ENCODE measurements at regions not wholly inside any gene's neighbourhood (a gene's known extent, or its start where the extent isn't known, plus 50 kb on each side); places are given as distances from the start of the nearest gene placed in this dataset.
"Not testable (repeated sequence)": the region's sequence is repeated elsewhere in the genome, so short reads cannot be mapped to it uniquely, and the experiment has no call there.

- no peak overlapping the region for H3K4me3 ChIP-seq (ENCODE audit: low read depth, low read length, poor library complexity, severe bottlenecking)
- H3K27me3 ChIP-seq (replicated peaks; ENCODE audit: insufficient read depth, low read depth, low read length, poor library complexity): no peaks in the 10 kb centered on the region
- BruUV-seq (replicated peaks): no TSS peak
- POLR2A ChIA-PET (ENCODE audit: low non-redundant PET): no interaction called here
- H3K36me3 ChIP-seq (ENCODE audit: insufficient read depth, low read length, poor library complexity, severe bottlenecking): no peaks in the 10 kb centered on the region
- DNase-seq (ENCODE audit: low spot score): no peak
- TF ChIP-seq CTCF (conservative IDR thresholded peaks at IDR 0.05; ENCODE audit: low read depth, low read length) (no peak), EZH2 (IDR thresholded peaks at IDR 0.05; ENCODE audit: borderline replicate concordance, low read depth, low read length, poor library complexity, severe bottlenecking) (no peak)
- no peak overlapping the region for H3K27ac ChIP-seq (ENCODE audit: low read depth, low read length, poor library complexity, severe bottlenecking)
- intact Hi-C loops (cut with micrococcal nuclease; ENCODE audit: unreplicated experiment): no loop called here
- CTCF ChIA-PET: no interaction called here
- no peaks in the 10 kb centered on the region for H3K9me3 ChIP-seq (ENCODE audit: low read depth, low read length, poor library complexity, severe bottlenecking)
- no peaks in the 10 kb centered on the region for H3K4me1 ChIP-seq (ENCODE audit: insufficient read depth, low read length, poor library complexity, severe bottlenecking)
Observed at GRCh38 chr18:29840089-29840488, 1202.5 kb downstream of the DSC3 start.

- H3K4me1 ChIP-seq (ENCODE audit: insufficient read depth, low read length, poor library complexity, severe bottlenecking); H3K4me3 ChIP-seq (ENCODE audit: low read depth, low read length, poor library complexity, severe bottlenecking); intact Hi-C loops (cut with micrococcal nuclease; ENCODE audit: unreplicated experiment); H3K27ac ChIP-seq (ENCODE audit: low read depth, low read length, poor library complexity, severe bottlenecking); POLR2A ChIA-PET (ENCODE audit: low non-redundant PET); H3K27me3 ChIP-seq (replicated peaks; ENCODE audit: insufficient read depth, low read depth, low read length, poor library complexity); CTCF ChIA-PET; H3K36me3 ChIP-seq (ENCODE audit: insufficient read depth, low read length, poor library complexity, severe bottlenecking); BruUV-seq (replicated peaks); DNase-seq (ENCODE audit: low spot score); H3K9me3 ChIP-seq (ENCODE audit: low read depth, low read length, poor library complexity, severe bottlenecking): not testable (repeated sequence)
Observed at GRCh38 chr18:29838961-29839360, 1203.6 kb downstream of the DSC3 start.

- Histone ChIP-seq H3K27ac (ENCODE audit: low read depth, low read length, poor library complexity, severe bottlenecking) (no peak overlapping the region), H3K4me3 (ENCODE audit: low read depth, low read length, poor library complexity, severe bottlenecking) (no peak overlapping the region), H3K9me3 (ENCODE audit: low read depth, low read length, poor library complexity, severe bottlenecking) (no peaks in the 10 kb centered on the region), H3K36me3 (ENCODE audit: insufficient read depth, low read length, poor library complexity, severe bottlenecking) (no peaks in the 10 kb centered on the region), H3K4me1 (ENCODE audit: insufficient read depth, low read length, poor library complexity, severe bottlenecking) (no peaks in the 10 kb centered on the region), H3K27me3 (replicated peaks; ENCODE audit: insufficient read depth, low read depth, low read length, poor library complexity) (no peaks in the 10 kb centered on the region)
- BruUV-seq (replicated peaks): no TSS peak
- CTCF ChIA-PET: no interaction called here
- POLR2A ChIA-PET (ENCODE audit: low non-redundant PET): no interaction called here
- no peak for DNase-seq (ENCODE audit: low spot score)
- intact Hi-C loops (cut with micrococcal nuclease; ENCODE audit: unreplicated experiment): no loop called here
- TF ChIP-seq CTCF (conservative IDR thresholded peaks at IDR 0.05; ENCODE audit: low read depth, low read length) (no peak), EZH2 (IDR thresholded peaks at IDR 0.05; ENCODE audit: borderline replicate concordance, low read depth, low read length, poor library complexity, severe bottlenecking) (no peak)
Observed at GRCh38 chr18:29838556-29838955, 1204.0 kb downstream of the DSC3 start.

GRCh38 chr18:29823671-29824070 lies 1218.9 kb downstream of the DSC3 start:
- Histone ChIP-seq H3K27ac (ENCODE audit: low read depth, low read length, poor library complexity, severe bottlenecking) (no peak overlapping the region), H3K4me3 (ENCODE audit: low read depth, low read length, poor library complexity, severe bottlenecking) (no peak overlapping the region), H3K9me3 (ENCODE audit: low read depth, low read length, poor library complexity, severe bottlenecking) (no peaks in the 10 kb centered on the region), H3K36me3 (ENCODE audit: insufficient read depth, low read length, poor library complexity, severe bottlenecking) (no peaks in the 10 kb centered on the region), H3K4me1 (ENCODE audit: insufficient read depth, low read length, poor library complexity, severe bottlenecking) (no peaks in the 10 kb centered on the region), H3K27me3 (replicated peaks; ENCODE audit: insufficient read depth, low read depth, low read length, poor library complexity) (no peaks in the 10 kb centered on the region)
- intact Hi-C loops (cut with micrococcal nuclease; ENCODE audit: unreplicated experiment): no loop called here
- ChIA-PET CTCF (no interaction called here), POLR2A (ENCODE audit: low non-redundant PET) (no interaction called here)
- DNase-seq (ENCODE audit: low spot score): no peak
- TF ChIP-seq EZH2 (IDR thresholded peaks at IDR 0.05; ENCODE audit: borderline replicate concordance, low read depth, low read length, poor library complexity, severe bottlenecking): no peak
- no peak for TF ChIP-seq CTCF (conservative IDR thresholded peaks at IDR 0.05; ENCODE audit: low read depth, low read length)
- no TSS peak for BruUV-seq (replicated peaks)

Data from A673 (cell line).